ENCODE measurements at regions not wholly inside any gene's neighbourhood (a gene's known extent, or its start where the extent isn't known, plus 50 kb on each side); places are given as distances from the start of the nearest gene placed in this dataset.

GRCh38 chr2:236851187-236851586 lies 234.5 kb upstream of the COPS8 start:
- TF ChIP-seq CTCF (conservative IDR thresholded peaks at IDR 0.05 in 1 of 2, IDR thresholded peaks at IDR 0.05 in 1 of 2; ENCODE audit: low read depth in 1 of 2, low read length in 2 of 2) (no peak), EZH2 (IDR thresholded peaks at IDR 0.05; ENCODE audit: low read length, missing control alignments) (no peak)

Measured in fibroblast of lung (primary cell).